Mesendoderm (in vitro differentiated cells): ENCODE measurements at regions not wholly inside any gene's neighbourhood (a gene's known extent, or its start where the extent isn't known, plus 50 kb on each side); places are given as distances from the start of the nearest gene placed in this dataset.
A peak's percentile ranks its signal among the peaks of the same experiment; 100 is the strongest.

Experiments used
- DNase-seq: peaks from one replicate; pipeline ENCODE4 v3.0.0; 2013
- H2AK5ac ChIP-seq: 2 replicates; pipeline ENCODE4 v1.6.1; 2013; ENCODE audit warnings: low read length, inconsistent platforms
- H2BK120ac ChIP-seq: 2 replicates; pipeline ENCODE4 v1.6.1; 2013; ENCODE audit warnings: low read depth, mild to moderate bottlenecking, low read length, moderate library complexity, mixed read lengths
- H2BK15ac ChIP-seq: replicated peaks from 2 replicates; pipeline ENCODE4 v1.6.1; 2013; ENCODE audit warnings: low read depth, mild to moderate bottlenecking, moderate library complexity
- H2BK5ac ChIP-seq: 2 replicates; pipeline ENCODE4 v1.6.1; 2013; ENCODE audit warnings: low read length, inconsistent platforms
- H3K18ac ChIP-seq: 2 replicates; pipeline ENCODE4 v1.6.1; 2013; ENCODE audit warnings: mild to moderate bottlenecking, low read length, mixed read lengths
- H3K23ac ChIP-seq: one replicate; pipeline ENCODE4 v1.6.1; 2013; ENCODE audit warnings: low read length
- H3K27ac ChIP-seq: 2 replicates; pipeline ENCODE4 v1.5.1; 2013; ENCODE audit warnings: low read depth, mild to moderate bottlenecking, inconsistent platforms, low read length, moderate library complexity
- H3K27me3 ChIP-seq: 2 replicates; pipeline ENCODE4 v1.6.1; 2013; ENCODE audit warnings: low read length, control low read depth, mild to moderate bottlenecking, inconsistent platforms; ENCODE audit not compliant: insufficient read depth, poor library complexity
- H3K36me3 ChIP-seq: 2 replicates; pipeline ENCODE4 v1.6.1; 2013; ENCODE audit warnings: low read length, inconsistent platforms; ENCODE audit not compliant: control insufficient read depth, insufficient read depth
- H3K4ac ChIP-seq: one replicate; pipeline ENCODE4 v1.6.1; 2013; ENCODE audit warnings: low read depth, mild to moderate bottlenecking, low read length, moderate library complexity
- H3K4me1 ChIP-seq: 2 replicates; pipeline ENCODE4 v1.6.1; 2013; ENCODE audit warnings: low read depth, low read length, inconsistent platforms; ENCODE audit not compliant: control insufficient read depth
- H3K4me2 ChIP-seq: 2 replicates; pipeline ENCODE4 v1.6.1; 2013; ENCODE audit warnings: low read length
- H3K4me3 ChIP-seq: 2 replicates; pipeline ENCODE4 v1.5.1; 2013; ENCODE audit warnings: mild to moderate bottlenecking, low read length
- H3K56ac ChIP-seq: one replicate; pipeline ENCODE4 v1.6.1; 2013; ENCODE audit warnings: low read length
- H3K79me1 ChIP-seq: 2 replicates; pipeline ENCODE4 v1.6.1; 2013; ENCODE audit warnings: low read length, inconsistent platforms
- H3K79me2 ChIP-seq: 2 replicates; pipeline ENCODE4 v1.6.1; 2013; ENCODE audit warnings: mild to moderate bottlenecking, low read length; ENCODE audit not compliant: control insufficient read depth, insufficient read depth
- H3K9ac ChIP-seq: 2 replicates; pipeline ENCODE4 v1.6.1; 2013; ENCODE audit warnings: low read length, inconsistent platforms
- H4K5ac ChIP-seq: one replicate; pipeline ENCODE4 v1.6.1; 2013; ENCODE audit warnings: low read length
- H4K8ac ChIP-seq: one replicate; pipeline ENCODE4 v1.6.1; 2013; ENCODE audit warnings: low read depth, mild to moderate bottlenecking, control low read depth, low read length, moderate library complexity
- WGBS: extraction: QIAGEN DNeasy Blood & Tissue Kit; methylation state at CpG from one replicate; pipeline ENCODE4 v1.1.7; 2013; ENCODE audit warnings: low lambda C conversion rate, missing lambda C conversion rate; ENCODE audit not compliant: insufficient coverage; ENCODE audit errors: extremely low coverage; 5-methylcytosine and 5-hydroxymethylcytosine counted together

DNA sequence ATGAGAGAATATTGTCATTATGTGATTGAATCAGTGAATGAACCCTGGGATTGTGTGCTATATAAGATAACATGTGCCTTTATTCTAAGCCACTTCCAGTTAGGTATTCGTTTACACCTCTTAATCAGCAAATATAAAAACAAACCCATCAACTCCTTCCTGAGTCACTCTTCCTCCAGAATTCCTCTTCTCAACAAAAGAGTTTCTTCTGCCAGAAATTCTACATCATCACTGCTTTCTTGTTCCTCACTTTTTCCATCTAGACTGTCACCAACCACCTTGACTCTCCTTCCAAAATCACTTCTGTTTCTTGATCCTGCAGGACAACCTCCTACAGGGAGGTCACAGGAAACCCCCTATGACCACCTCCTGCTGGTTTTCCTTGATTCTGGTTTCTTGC, 261.4 kb downstream of the CYP26B1 start:
- H3K4me3 ChIP-seq: no peak overlapping the region
- no peak overlapping the region for H3K23ac ChIP-seq
- no peak overlapping the region for H4K5ac ChIP-seq
- H3K36me3 ChIP-seq: no peaks in the 10 kb centered on the region
- no peak overlapping the region for H2BK120ac ChIP-seq
- no peak overlapping the region for H2BK5ac ChIP-seq
- no peaks in the 10 kb centered on the region for H3K79me1 ChIP-seq
- no peak overlapping the region for H3K9ac ChIP-seq
- no peaks in the 10 kb centered on the region for H3K27me3 ChIP-seq
- WGBS: no CpG with 5 or more reads among the region's 1 CpG
- H3K56ac ChIP-seq: no peak overlapping the region
- DNase-seq: no peak
- H3K4me1 ChIP-seq: no peaks in the 10 kb centered on the region
- no peak overlapping the region for H3K27ac ChIP-seq
- H2BK15ac ChIP-seq: no peak overlapping the region
- no peak overlapping the region for H3K18ac ChIP-seq
- H3K79me2 ChIP-seq: no peaks in the 10 kb centered on the region
- H3K4ac ChIP-seq: no peak overlapping the region
- H3K4me2 ChIP-seq: no peak overlapping the region
- H2AK5ac ChIP-seq: no peak overlapping the region
- no peak overlapping the region for H4K8ac ChIP-seq

DNA sequence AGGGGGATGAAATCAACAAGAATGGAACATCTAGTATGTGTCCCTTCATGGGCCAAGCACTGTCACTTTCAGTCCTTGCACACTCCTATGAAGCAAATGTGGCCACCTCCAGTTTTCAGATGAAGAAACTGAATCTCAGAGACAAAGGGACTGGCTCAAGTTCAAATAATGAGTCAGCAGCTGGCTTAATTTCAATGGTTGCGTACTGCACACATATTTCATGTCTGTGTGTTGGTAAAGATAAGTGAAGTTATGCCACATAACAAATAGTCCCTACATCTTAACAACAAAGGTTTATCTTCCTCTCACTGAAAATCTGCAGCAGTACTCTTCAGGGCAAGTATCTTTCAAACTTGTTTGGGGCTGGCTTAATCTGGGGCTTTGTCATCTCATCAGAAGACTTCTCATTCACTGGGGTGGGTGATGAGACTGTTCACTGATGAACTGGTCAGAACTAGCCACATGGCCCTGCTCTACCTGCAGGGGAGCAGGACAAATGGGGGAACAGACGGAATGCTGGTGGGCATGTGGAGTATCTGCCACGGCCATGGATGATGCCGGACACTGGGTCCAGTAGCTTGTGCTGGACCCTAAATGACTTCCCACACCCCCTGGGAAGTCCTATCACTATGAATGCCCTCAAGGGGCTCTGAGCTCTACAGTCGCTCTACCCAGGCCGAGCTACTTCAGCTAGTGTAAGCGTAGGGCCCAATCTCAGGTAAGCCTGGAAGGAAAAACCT, 263.2 kb downstream of the CYP26B1 start:
- Histone ChIP-seq H3K4me1 (no peaks in the 10 kb centered on the region), H2BK15ac (no peak overlapping the region), H2AK5ac (no peak overlapping the region), H3K36me3 (no peaks in the 10 kb centered on the region), H2BK5ac (no peak overlapping the region), H3K4me2 (no peak overlapping the region), H3K9ac (no peak overlapping the region), H4K5ac (no peak overlapping the region), H3K23ac (no peak overlapping the region), H4K8ac (no peak overlapping the region), H3K79me2 (no peaks in the 10 kb centered on the region), H3K4ac (no peak overlapping the region), H3K56ac (no peak overlapping the region), H3K27ac (no peak overlapping the region), H3K79me1 (no peaks in the 10 kb centered on the region), H3K18ac (no peak overlapping the region), H3K27me3 (no peaks in the 10 kb centered on the region), H2BK120ac (no peak overlapping the region), H3K4me3 (no peak overlapping the region)
- no CpG with 5 or more reads among the region's 7 CpGs for WGBS
- no peak for DNase-seq

DNA sequence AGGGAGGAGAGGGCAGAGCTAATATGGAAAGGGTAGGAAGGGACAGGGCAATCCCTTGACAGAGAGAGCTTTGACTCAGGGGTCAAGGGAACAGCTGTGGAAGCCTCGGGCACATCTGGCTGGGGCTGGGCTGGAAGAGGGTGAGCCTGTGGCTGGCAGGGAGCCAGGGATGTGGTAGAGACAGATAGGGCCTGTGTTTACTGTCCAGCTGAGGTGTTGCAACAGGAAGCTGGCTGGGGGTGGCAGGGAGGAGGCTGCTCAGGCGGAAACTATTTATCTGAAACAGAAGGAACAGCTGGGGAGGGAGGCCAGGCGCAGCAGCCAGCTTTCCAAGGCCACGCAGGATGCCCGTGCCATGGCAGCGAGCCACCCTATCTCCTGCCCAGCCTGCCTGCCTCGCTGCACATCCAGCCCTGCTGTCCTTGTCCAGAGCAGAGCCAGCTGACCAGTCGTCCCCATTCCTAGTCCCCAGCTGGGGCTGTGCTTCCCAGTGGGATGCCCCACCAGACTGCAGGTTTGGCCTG, 264.7 kb downstream of the CYP26B1 start:
- Histone ChIP-seq H3K36me3 (no peaks in the 10 kb centered on the region), H3K4ac (no peak overlapping the region), H3K9ac (no peak overlapping the region), H2BK15ac (no peak overlapping the region), H3K4me3 (no peak overlapping the region), H4K5ac (no peak overlapping the region), H3K79me1 (no peaks in the 10 kb centered on the region), H2BK120ac (no peak overlapping the region), H2BK5ac (no peak overlapping the region), H3K79me2 (no peaks in the 10 kb centered on the region), H3K27me3 (no peaks in the 10 kb centered on the region), H3K27ac (no peak overlapping the region), H3K4me1 (no peaks in the 10 kb centered on the region), H3K23ac (no peak overlapping the region), H3K56ac (no peak overlapping the region), H2AK5ac (no peak overlapping the region), H4K8ac (no peak overlapping the region), H3K4me2 (no peak overlapping the region), H3K18ac (no peak overlapping the region)
- WGBS: no CpG with 5 or more reads among the region's 8 CpGs
- DNase-seq: peak; percentile 14

DNA sequence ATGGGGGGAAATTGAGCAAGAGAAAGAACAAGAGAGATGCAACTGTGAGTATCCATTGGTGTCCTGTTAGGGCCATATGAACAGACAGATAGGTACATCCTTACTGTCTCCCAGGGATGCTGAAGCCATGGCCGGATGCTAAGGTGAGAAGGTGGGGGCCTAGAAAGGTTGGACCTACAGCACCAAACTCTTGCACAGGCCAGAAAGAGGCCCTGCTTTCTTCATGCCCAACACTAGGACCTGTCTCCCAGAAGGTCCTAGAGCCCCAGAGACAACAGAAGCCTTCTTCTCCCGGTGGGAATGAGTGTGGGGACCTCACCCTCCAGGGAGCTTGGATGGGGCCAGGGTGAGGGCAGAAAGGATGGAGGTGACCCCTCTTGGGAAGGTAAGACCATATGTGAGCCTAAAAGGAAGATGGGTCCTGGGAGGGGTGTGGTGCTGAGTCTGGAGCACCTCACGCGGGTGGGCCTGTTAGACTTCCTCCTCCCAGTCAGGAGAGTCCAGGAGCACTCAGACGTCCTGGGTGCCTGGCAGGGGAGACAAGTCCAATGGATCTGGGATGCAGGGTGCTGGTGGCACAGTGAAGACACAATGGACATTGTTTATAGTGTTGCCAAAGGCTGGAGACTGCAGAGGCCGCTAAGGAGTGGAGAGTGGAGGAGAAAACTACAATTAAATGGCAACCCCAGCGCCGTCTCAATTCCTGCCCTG, 265.3 kb downstream of the CYP26B1 start:
- Histone ChIP-seq H3K18ac (no peak overlapping the region), H3K79me2 (no peaks in the 10 kb centered on the region), H3K36me3 (no peaks in the 10 kb centered on the region), H4K5ac (no peak overlapping the region), H3K23ac (no peak overlapping the region), H2BK120ac (no peak overlapping the region), H2BK15ac (no peak overlapping the region), H2BK5ac (no peak overlapping the region), H3K9ac (no peak overlapping the region), H3K27me3 (no peaks in the 10 kb centered on the region), H3K4ac (no peak overlapping the region), H3K56ac (no peak overlapping the region), H2AK5ac (no peak overlapping the region), H3K4me3 (no peak overlapping the region), H3K27ac (no peak overlapping the region), H4K8ac (no peak overlapping the region), H3K4me1 (no peaks in the 10 kb centered on the region), H3K4me2 (no peak overlapping the region), H3K79me1 (no peaks in the 10 kb centered on the region)
- DNase-seq: no peak
- WGBS: no CpG with 5 or more reads among the region's 8 CpGs

DNA sequence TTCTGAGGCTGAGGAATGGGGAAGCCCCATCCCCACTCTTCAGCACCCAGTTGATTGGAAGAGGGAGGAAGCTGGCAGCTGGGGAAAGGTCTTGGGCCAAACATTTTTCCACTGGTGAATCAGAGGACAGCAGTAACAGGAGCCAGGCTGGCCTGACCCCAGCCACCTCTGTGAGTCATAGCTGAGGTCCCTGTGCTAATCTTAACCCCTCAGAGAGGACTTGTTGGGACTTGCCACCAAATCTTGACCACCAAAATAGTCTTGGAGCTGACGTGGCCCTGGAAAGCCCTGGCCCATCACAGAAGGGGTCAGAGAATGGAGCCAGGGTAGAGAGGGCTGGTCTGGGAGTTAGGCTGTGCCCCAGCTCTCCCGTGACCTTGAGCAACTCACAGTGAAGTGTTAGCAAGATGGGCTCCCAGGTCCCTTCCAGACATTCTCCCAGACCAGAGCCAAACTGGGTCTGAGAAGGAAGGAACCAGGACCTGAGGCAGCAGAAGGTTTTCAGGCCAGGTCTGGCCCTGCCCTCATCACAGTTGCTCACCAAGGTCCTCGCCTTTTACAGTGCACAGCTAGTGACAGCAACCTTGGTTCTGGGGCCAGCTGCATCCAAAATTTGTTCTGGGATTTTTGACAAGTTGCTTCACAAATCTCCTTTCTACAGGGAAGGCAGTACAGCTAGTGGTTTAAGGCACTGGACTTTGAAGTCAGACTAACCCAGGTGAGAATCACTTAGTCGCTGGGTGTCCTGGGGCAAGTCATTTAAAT, 266.6 kb downstream of the CYP26B1 start:
- H2BK5ac ChIP-seq: no peak overlapping the region
- no peak overlapping the region for H2BK15ac ChIP-seq
- H3K27me3 ChIP-seq: no peaks in the 10 kb centered on the region
- no CpG with 5 or more reads among the region's 4 CpGs for WGBS
- no peaks in the 10 kb centered on the region for H3K4me1 ChIP-seq
- no peak overlapping the region for H4K8ac ChIP-seq
- no peak overlapping the region for H3K27ac ChIP-seq
- no peak overlapping the region for H3K23ac ChIP-seq
- no peak overlapping the region for H3K9ac ChIP-seq
- no peak overlapping the region for H3K4me2 ChIP-seq
- H3K56ac ChIP-seq: no peak overlapping the region
- no peaks in the 10 kb centered on the region for H3K79me2 ChIP-seq
- no peak overlapping the region for H4K5ac ChIP-seq
- no peaks in the 10 kb centered on the region for H3K36me3 ChIP-seq
- H2BK120ac ChIP-seq: no peak overlapping the region
- no peak for DNase-seq
- H3K4ac ChIP-seq: no peak overlapping the region
- H3K18ac ChIP-seq: no peak overlapping the region
- no peak overlapping the region for H2AK5ac ChIP-seq
- H3K4me3 ChIP-seq: no peak overlapping the region
- no peaks in the 10 kb centered on the region for H3K79me1 ChIP-seq
